ENCODE measurements at regions not wholly inside any gene's neighbourhood (a gene's known extent, or its start where the extent isn't known, plus 50 kb on each side); places are given as distances from the start of the nearest gene placed in this dataset.

DNA sequence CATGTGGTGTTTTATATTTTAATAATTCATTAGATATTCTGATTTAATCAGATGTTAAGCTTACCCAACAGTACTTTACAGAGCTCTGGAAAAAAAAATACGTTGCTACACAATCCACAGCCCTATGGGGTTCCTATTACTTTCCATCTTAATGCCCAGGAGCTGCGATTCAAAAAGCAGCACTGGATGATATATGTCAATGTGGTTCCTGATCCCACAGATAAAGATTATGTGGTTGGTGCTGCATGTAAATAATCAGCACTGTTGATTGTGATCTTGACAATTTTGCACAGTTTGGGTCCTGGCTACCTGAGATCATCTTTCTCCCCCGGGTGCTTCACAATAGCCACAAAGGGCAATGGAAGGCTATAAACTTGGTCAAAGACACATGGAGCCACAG lies 72.7 kb upstream of the DCLK2 start:
- Mint-ChIP-seq H3K36me3 (ENCODE audit: insufficient read depth, unreplicated experiment) (no peaks in the 10 kb centered on the region), H3K27me3 (ENCODE audit: insufficient read depth, unreplicated experiment) (no peaks in the 10 kb centered on the region), H3K4me1 (ENCODE audit: low read depth, unreplicated experiment) (no peaks in the 10 kb centered on the region), H3K27ac (ENCODE audit: unreplicated experiment) (no peak overlapping the region), H3K9me3 (ENCODE audit: unreplicated experiment) (no peaks in the 10 kb centered on the region), H3K4me3 (ENCODE audit: unreplicated experiment) (no peak overlapping the region)
- intact Hi-C loops (cut with micrococcal nuclease; ENCODE audit: unreplicated experiment), result no loop called here
- no peak overlapping the region for H3K4me3 ChIP-seq (ENCODE audit: low read depth, low read length)
- DNase-seq, result no peak
- H3K36me3 ChIP-seq (ENCODE audit: control insufficient read depth, insufficient read depth, low read length), result no peaks in the 10 kb centered on the region
- no peaks in the 10 kb centered on the region for H3K9me3 ChIP-seq
- H3K27me3 ChIP-seq (replicated peaks; ENCODE audit: control insufficient read depth, insufficient read depth, low read length), result no peaks in the 10 kb centered on the region; the same call in none of the 2 replicates
- BruUV-seq (replicated peaks), result no TSS peak
- CTCF ChIA-PET, result interaction anchor here (1.0 kb wide), 1 partner anchor 204 kb away, joined by 3 read pairs; no protein-coding TSS in a partner anchor
- TF ChIP-seq, protein P1, sequence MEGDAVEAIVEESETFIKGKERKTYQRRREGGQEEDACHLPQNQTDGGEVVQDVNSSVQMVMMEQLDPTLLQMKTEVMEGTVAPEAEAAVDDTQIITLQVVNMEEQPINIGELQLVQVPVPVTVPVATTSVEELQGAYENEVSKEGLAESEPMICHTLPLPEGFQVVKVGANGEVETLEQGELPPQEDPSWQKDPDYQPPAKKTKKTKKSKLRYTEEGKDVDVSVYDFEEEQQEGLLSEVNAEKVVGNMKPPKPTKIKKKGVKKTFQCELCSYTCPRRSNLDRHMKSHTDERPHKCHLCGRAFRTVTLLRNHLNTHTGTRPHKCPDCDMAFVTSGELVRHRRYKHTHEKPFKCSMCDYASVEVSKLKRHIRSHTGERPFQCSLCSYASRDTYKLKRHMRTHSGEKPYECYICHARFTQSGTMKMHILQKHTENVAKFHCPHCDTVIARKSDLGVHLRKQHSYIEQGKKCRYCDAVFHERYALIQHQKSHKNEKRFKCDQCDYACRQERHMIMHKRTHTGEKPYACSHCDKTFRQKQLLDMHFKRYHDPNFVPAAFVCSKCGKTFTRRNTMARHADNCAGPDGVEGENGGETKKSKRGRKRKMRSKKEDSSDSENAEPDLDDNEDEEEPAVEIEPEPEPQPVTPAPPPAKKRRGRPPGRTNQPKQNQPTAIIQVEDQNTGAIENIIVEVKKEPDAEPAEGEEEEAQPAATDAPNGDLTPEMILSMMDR (IDR thresholded peaks at IDR 0.05; ENCODE audit: insufficient read depth in 1 of 2, low read depth in 1 of 2, low read length in 1 of 2, severe bottlenecking in 1 of 2, unreplicated experiment in 1 of 2), result no peak
- POLR2A ChIA-PET, result no interaction called here
- H3K4me1 ChIP-seq, result no peaks in the 10 kb centered on the region

DNA sequence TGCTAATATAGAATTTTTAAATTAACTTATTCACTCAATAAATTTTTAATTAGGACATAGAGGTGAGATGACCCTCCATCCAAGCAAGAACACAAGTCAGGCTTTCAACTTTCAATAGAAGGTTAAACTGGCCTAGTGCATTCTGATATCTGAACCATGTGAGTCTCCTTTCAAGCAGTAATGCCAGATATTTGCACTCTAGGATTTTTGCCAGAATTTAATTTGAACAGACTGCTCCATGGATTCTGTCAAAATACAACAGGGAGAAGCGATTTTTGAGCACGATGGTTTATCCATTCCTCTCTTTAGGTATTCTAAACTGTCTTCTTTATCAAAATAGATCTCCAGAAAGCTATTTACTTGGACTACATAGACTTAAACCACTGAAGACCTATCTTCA lies 72.0 kb upstream of the DCLK2 start:
- DNase-seq, result no peak
- Mint-ChIP-seq H3K27ac (ENCODE audit: unreplicated experiment) (no peak overlapping the region), H3K9me3 (ENCODE audit: unreplicated experiment) (no peaks in the 10 kb centered on the region), H3K4me3 (ENCODE audit: unreplicated experiment) (no peak overlapping the region), H3K27me3 (ENCODE audit: insufficient read depth, unreplicated experiment) (no peaks in the 10 kb centered on the region), H3K4me1 (ENCODE audit: low read depth, unreplicated experiment) (no peaks in the 10 kb centered on the region), H3K36me3 (ENCODE audit: insufficient read depth, unreplicated experiment) (no peaks in the 10 kb centered on the region)
- ChIA-PET POLR2A (interaction anchor here (0.6 kb wide), 1 partner anchor 120 kb away, joined by 3 read pairs; no protein-coding TSS in a partner anchor), CTCF (interaction anchor here (1.0 kb wide), 1 partner anchor 203 kb away, joined by 3 read pairs; no protein-coding TSS in a partner anchor)
- H3K36me3 ChIP-seq (ENCODE audit: control insufficient read depth, insufficient read depth, low read length), result no peaks in the 10 kb centered on the region
- H3K9me3 ChIP-seq, result no peaks in the 10 kb centered on the region
- H3K4me1 ChIP-seq, result no peaks in the 10 kb centered on the region
- TF ChIP-seq, protein P1 (IDR thresholded peaks at IDR 0.05; ENCODE audit: insufficient read depth in 1 of 2, low read depth in 1 of 2, low read length in 1 of 2, severe bottlenecking in 1 of 2, unreplicated experiment in 1 of 2), result no peak
- no peak overlapping the region for H3K4me3 ChIP-seq (ENCODE audit: low read depth, low read length)
- no peaks in the 10 kb centered on the region; the same call in none of the 2 replicates for H3K27me3 ChIP-seq (replicated peaks; ENCODE audit: control insufficient read depth, insufficient read depth, low read length)
- BruUV-seq (replicated peaks), result no TSS peak
- intact Hi-C loops (cut with micrococcal nuclease; ENCODE audit: unreplicated experiment), result no loop called here

DNA sequence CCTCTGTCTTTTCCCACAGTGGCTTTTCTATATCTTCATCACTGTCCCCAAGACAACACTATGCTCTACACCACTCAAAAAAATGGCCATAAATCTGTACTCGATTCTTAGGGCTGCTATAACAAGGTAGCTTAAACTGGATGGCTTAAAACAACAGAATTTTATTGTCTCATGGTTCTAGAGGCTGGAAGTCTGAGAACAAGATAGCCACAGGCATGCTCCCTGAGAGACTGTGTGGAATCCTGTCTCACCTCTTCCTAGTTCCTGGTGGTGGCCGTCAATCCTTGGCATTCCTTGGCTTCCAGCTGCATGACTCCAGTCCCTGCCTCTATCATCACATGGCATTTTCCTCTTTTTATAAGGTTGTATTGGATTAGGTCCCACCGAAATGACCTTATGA lies 70.7 kb upstream of the DCLK2 start:
- Histone ChIP-seq H3K36me3 (ENCODE audit: control insufficient read depth, insufficient read depth, low read length) (no peaks in the 10 kb centered on the region), H3K4me3 (ENCODE audit: low read depth, low read length) (no peak overlapping the region), H3K27me3 (replicated peaks; ENCODE audit: control insufficient read depth, insufficient read depth, low read length) (no peaks in the 10 kb centered on the region; the same call in none of the 2 replicates), H3K4me1 (no peaks in the 10 kb centered on the region), H3K9me3 (no peaks in the 10 kb centered on the region)
- POLR2A ChIA-PET, result no interaction called here
- TF ChIP-seq, protein P1 (IDR thresholded peaks at IDR 0.05; ENCODE audit: insufficient read depth in 1 of 2, low read depth in 1 of 2, low read length in 1 of 2, severe bottlenecking in 1 of 2, unreplicated experiment in 1 of 2), result no peak
- Mint-ChIP-seq H3K9me3 (ENCODE audit: unreplicated experiment) (no peaks in the 10 kb centered on the region), H3K4me3 (ENCODE audit: unreplicated experiment) (no peak overlapping the region), H3K27me3 (ENCODE audit: insufficient read depth, unreplicated experiment) (no peaks in the 10 kb centered on the region), H3K4me1 (ENCODE audit: low read depth, unreplicated experiment) (no peaks in the 10 kb centered on the region), H3K27ac (ENCODE audit: unreplicated experiment) (no peak overlapping the region), H3K36me3 (ENCODE audit: insufficient read depth, unreplicated experiment) (no peaks in the 10 kb centered on the region)
- intact Hi-C loops (cut with micrococcal nuclease; ENCODE audit: unreplicated experiment), result no loop called here
- no peak for DNase-seq
- BruUV-seq (replicated peaks), result no TSS peak
- CTCF ChIA-PET, result interaction anchor here (0.9 kb wide), 1 partner anchor 202 kb away, joined by 3 read pairs; no protein-coding TSS in a partner anchor

Measured in Caco-2 (cell line).